HG03521 (cell line): ENCODE measurements at regions not wholly inside any gene's neighbourhood (a gene's known extent, or its start where the extent isn't known, plus 50 kb on each side); places are given as distances from the start of the nearest gene placed in this dataset.

Experiments
- ATAC-seq: cut with Tn5 transposase; IDR thresholded peaks from one replicate; pipeline ENCODE4 v1.9.1; 2021; ENCODE audit warnings: mild to moderate bottlenecking, moderate library complexity; ENCODE audit not compliant: unreplicated experiment

- no peak for ATAC-seq
These were observed 1002.4 kb downstream of the SLITRK1 start for GRCh38 chr13:82879921-82880320.

DNA sequence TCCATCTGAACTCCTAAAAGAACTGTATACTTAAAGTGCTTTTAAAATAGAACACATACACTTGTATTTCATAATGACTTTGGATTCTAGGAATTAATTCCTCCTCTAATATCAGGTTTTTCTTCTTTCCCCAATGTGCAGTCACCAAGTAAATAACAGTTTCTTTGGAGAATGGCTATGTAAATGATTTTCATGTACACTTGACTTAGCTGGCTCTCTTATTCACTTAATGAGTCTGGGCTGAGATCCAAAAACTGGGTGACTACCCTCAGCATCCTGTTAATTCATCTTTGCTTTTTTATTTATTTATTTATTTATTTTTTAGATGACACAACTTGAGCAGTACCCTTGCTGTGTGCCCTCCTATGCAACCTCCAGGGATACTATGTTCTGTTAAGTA lies 1003.7 kb downstream of the SLITRK1 start:
- no peak for ATAC-seq

DNA sequence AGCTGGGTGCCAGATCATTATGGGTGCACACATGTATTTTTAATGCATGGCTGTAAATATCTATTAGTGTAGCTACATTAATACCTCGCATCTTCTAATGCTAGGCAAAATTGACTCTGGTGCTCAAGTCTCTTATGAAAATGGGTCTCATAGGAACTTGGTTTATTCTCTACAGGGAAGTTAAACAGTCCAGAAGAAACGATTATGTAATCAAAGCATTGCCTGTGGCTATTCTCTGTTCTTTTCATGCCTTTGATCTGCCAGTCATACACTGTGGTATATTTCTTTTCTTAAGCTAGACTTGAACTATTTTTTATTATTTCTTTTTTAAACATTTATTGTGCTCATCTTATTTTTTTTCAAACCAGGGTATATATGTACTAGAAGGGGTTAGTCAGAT lies 1015.0 kb downstream of the SLITRK1 start:
- no peak for ATAC-seq

- ATAC-seq, result no peak
These were observed 1031.6 kb downstream of the SLITRK1 start for GRCh38 chr13:82850644-82851043.

DNA sequence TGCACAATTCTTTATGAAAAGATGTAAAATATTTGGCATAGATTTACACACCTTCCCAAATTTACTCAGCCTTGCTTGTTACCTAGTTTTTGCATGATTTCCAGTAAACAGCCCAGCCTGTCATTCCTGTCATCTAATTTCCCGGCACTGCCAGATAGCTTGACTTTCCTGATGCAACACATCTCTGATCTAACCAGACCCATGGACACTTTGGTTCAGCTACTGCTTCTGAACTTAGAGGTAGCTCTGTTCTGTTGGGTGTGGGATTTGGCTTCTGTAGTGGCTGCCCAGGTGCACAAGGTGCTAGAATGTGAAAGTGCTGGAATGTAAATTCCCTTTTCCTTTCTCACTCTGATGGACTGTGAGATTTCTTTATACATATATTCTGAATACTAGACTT lies 1033.5 kb downstream of the SLITRK1 start:
- ATAC-seq, result no peak

DNA sequence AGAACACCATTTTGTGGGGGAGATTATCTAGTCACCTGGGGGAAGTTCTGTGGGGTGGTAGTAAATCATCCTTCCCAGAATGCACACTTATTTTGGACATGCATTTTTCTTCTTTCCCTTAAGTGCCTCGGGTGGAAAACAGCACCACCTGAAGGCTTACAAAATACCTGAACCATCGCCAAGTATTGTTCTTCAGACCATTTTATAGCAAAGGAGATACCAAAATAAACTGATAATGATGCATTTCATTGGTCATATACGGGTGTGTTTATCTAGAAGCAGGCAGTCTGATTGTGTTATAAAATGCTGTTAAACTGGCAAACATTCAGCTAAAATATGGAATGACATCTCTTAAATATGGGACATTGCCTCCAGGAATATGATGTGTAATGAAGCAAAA lies 1034.7 kb downstream of the SLITRK1 start:
- no peak for ATAC-seq

GRCh38 chr13:82833923-82834322 lies 1048.4 kb downstream of the SLITRK1 start:
- ATAC-seq, result no peak

DNA sequence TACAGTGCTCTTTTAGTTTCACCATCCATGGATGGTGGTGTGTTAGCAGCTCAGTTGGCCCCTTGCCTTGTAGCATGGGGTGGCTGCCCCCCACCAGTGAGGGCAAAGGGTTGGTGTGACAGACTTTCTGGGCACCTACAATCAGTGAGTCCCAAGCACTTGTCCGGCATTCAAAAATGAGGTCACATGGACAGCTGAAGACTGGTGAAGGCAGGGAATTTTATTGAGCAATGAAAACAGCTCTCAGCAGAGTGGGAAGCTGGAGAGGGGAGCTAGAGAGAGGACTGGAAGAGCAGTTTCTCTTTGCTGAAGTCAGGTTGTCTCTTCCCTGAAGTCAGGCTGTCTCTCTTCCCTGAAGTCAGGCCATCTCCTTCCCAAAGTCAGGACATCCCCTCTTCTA lies 1053.2 kb downstream of the SLITRK1 start:
- ATAC-seq, result no peak

GRCh38 chr13:82827724-82828123 lies 1054.5 kb downstream of the SLITRK1 start:
- no peak for ATAC-seq

- no peak for ATAC-seq
These were observed 1059.3 kb downstream of the SLITRK1 start for GRCh38 chr13:82822935-82823334.

DNA sequence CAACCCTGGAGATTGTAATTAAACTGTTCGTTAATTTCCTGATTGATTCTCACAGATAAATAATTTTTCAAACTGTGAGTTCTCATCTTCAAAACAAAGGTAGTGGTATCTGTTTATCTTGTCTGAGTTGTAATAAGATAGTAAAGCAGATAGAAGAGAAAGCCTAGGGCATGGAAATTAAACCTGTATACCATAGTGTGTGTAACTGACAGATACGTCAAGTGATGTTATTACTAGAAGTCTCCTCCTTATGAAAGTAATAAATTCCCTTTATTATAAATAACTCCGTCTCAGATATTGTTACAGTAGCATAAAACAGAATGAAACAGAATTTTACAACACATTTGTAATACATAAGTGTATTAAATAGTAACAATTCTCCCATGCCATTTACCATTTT lies 1065.1 kb downstream of the SLITRK1 start:
- no peak for ATAC-seq

DNA sequence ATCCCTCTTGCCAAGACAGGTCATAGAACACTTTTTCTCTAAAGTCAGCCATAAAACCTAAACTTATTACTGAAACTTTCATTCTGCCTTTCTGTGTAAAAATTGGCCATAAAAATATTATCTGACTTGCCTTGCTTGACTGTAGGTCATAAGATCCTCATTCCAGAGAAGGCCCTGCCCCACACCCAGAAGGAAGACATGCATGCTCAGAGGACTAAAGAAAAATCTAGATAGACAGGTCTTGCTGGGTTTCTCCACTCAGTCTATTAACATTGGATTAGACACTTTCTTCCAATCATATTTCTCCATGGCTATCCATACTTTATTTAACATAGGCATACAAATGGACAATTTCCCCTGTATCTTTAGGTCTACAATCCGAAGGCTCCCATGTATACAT lies 1066.5 kb downstream of the SLITRK1 start:
- no peak for ATAC-seq

DNA sequence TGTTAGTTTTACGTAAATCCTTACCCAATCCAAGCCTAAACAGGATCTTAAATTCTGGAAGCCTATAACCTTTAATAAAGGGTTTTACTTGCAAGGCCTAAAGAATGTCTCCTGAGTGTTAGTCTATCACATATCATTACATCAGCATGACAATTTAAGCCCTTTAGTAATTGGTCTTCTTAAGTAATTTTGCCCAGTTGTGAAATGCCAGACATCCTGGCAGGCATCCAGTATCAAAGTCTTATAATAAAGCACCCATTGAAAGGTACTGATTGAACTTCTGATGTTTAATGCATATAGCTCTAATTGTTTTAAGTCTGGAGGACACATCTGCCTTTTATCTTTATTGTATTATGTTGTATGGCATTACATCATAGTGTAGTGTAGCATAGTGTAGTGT lies 1078.9 kb downstream of the SLITRK1 start:
- no peak for ATAC-seq

DNA sequence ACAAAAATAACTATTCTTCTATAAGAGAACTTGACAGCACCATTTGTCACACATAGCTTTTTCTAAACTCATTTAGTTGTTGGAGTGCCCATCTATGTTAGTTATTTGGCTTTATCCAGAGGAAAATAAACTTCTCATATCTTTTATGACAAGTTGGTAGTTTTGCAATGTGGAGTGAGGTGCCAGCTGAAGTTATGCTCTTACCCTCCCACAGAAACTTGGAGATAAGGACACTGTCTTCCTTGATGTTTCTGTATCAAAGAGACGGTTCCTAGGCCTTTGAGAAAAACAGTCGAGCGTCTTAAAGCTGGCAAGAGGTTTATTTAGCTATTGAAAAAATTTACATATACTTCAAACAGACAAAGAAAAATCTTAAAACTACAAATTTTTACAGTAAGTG lies 1079.7 kb downstream of the SLITRK1 start:
- ATAC-seq, result no peak

- ATAC-seq, result no peak
These were observed 1081.9 kb downstream of the SLITRK1 start for GRCh38 chr13:82800391-82800790.

DNA sequence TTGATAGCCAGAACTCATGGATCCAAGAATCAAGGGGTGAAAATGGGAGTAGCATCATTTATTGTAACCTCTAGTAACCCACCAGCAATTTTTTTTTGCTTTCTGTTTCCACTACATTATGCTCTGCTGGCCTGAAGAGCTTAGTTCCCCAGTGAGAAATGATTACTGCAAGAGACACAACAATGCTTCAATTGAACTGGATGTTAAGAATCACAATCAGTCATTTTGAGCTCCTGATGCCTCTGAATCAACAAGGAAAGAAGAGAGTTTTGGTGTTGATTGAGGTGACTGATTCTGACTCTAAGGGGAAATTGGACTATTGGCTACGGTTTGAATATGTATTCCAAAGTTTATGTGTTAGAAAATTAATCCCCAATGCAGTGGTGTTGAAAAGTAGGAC lies 1084.4 kb downstream of the SLITRK1 start:
- ATAC-seq, result no peak

GRCh38 chr13:82791035-82791434 lies 1091.2 kb downstream of the SLITRK1 start:
- ATAC-seq, result no peak

DNA sequence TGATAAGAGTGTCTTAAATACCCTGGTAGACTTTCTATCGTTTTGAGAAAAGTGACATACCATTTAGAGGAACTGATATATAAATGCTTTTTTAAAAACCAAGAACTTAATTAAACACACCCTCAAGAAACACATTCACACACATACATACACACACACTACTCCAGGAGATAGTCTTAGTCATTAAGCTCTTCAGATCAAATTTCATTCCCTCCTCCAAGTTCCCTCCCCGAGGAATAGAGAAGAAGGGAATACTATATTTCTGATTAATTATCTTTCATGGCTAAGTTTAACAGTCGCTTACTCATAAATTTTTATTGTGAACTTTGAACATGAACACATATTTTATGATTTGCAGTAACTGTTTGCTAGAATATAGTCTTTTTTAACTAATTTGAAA lies 1109.5 kb downstream of the SLITRK1 start:
- no peak for ATAC-seq

GRCh38 chr13:82766732-82767321 lies 1115.4 kb downstream of the SLITRK1 start:
- no peak for ATAC-seq

DNA sequence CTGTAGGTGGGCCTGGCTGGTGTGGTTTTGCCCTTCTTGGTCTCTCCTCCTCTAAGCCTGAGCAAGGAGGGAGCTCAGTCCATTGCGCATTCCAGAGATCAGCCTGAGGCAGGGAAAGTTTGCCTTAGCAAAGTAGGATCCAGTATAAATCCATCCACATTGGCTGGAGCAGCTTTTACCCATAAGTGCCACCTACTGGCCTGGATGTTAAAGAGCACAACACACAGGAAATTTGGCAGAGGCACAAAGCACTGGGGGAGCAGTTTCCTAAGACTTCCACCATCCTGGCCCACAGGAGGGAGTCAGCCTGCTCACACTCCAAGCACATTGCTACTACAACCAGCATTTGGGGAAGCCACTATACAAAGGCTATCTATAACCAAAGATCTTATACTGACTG lies 1124.2 kb downstream of the SLITRK1 start:
- no peak for ATAC-seq

DNA sequence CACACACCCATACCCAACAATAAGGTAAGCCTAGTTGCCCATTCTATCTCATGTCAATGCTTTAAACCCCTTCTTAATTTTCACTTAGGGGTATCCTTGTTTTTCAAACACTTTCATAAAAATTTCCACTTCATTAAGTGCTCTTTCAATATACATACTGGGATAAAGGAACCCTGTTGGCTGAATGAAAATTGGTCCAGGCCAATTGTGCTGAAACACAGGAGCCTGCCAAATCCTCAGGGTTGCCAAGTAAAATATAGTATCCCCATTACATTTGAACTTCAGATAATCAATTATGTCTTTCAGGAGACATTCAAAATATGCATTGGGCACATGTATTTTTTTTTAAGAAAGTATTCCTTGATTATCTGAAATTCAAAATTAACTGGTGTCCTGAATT lies 1131.1 kb downstream of the SLITRK1 start:
- no peak for ATAC-seq

DNA sequence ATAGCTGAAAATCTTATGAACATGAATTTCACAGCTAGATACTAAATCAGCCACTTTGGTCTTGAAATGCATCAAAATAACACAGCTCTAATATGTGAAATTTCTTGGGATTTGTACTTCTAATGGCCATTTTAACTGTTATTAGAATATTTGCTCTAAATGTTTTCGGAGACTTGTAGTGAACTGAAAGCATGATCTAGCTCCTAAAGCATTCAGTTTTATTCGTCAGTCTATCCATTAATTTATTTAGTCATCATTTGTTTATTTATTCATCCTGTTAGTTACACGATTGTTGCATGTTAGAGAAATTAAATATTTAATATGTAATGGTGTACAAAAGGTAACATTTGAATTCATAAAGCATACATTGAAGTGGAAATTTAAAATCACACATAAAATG lies 1132.7 kb downstream of the SLITRK1 start:
- no peak for ATAC-seq

GRCh38 chr13:82747958-82748357 lies 1134.3 kb downstream of the SLITRK1 start:
- ATAC-seq, result no peak

DNA sequence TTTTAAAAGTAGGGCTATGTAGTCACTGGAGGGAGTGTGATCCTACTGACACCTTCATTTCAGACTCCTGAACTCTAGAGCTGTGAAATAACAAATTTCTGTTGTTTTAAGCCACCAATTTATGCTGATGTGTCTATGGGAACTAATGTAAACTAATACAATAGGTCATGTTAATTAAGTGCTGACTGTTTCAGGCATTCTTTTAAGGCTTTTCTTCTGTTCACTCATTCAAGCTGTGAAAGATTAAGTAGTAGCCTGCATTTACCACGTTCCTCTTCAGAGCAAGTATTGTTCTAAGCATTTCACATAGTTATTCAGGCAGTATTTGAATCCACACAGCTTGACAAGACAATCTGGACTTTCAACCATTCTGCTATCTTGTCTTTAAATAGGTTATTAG lies 1135.0 kb downstream of the SLITRK1 start:
- no peak for ATAC-seq
